ENCODE measurements at regions not wholly inside any gene's neighbourhood (a gene's known extent, or its start where the extent isn't known, plus 50 kb on each side); places are given as distances from the start of the nearest gene placed in this dataset.
"Not testable (repeated sequence)": the region's sequence is repeated elsewhere in the genome, so short reads cannot be mapped to it uniquely, and the experiment has no call there.

DNA sequence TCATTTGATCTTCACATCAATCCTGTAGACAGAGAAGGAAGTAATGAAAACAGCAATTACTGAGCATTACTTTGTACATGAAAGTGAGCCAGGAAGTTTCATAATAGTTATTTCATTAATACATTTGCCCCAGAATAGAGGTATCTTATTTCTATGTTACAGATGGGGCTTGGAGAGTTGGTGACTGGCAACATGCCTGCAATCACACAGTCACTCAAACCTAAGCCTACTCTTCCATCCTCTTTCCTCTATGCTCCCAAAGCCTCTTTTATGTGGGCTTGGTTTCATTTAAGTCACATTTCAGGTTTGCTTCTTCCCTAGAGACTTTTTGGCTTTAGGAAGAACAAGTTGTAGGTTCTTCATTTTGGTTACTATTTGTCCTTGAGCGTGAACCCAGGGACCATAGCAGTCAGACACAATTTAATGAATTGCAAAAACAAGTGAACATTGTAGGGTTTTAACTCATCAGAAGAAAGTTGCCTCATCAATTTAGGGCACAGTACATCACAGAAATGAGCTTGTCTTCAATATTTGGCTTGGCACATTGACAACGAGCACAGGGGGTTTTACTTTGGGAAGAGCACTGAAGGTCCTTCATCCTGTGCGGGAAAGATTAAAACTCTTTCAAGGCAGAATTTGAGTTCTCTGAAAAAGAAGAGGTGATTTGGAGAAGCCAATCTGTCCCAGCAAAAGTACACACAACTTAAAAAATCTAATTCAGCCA is 381.1 kb downstream of the TMEM38B start:
- intact Hi-C loops (cut with DNase I) = no loop called here
- no peak for DNase-seq (ENCODE audit: low spot score)

GRCh38 chr9:106075960-106076327 is 381.6 kb downstream of the TMEM38B start:
- intact Hi-C loops (cut with DNase I) = no loop called here
- no peak for DNase-seq (ENCODE audit: low spot score)

DNA sequence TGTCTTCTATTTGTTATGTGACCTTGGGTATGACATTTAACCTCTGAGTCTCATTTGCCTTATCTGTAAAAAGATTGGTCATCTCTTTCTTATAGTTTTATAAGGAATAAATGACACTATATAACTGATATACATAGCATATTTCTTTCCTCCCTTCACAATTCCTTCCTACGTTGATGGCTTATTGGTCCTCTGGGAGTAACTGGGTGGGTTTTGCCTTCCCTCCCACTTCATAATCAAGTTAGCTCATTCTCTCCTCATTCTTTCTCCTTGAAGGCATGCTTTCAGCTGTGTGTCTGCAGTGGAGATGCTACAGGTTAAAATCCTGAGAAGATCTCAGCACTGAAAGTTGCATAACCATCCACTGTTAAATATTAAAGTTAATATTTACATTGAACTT is 382.4 kb downstream of the TMEM38B start:
- no peak for DNase-seq (ENCODE audit: low spot score)
- intact Hi-C loops (cut with DNase I) = no loop called here

DNA sequence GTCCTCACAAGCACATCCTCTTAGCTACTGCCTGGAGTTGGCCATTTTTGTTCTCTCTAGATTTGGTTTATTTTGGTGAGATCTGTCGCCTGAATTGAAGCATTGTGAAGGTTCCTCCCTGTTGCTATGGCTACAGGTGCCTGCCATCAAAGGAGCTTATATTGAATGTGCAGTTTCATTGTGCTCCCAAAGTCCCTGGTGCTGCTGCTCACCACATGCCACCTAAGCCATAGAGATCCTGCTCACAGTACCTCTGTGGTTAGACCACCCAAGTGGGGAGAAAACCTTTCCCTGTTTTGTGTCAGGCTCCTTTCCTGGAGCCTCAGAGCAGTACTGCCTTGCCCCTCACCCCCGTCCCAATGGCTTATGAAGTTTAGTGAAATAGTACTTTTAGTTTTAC is 383.4 kb downstream of the TMEM38B start:
- no peak for DNase-seq (ENCODE audit: low spot score)
- intact Hi-C loops (cut with DNase I) = no loop called here

- intact Hi-C loops (cut with DNase I) = no loop called here
- DNase-seq (ENCODE audit: low spot score) = no peak
These were observed 388.3 kb downstream of the TMEM38B start for GRCh38 chr9:106082621-106083020.

DNA sequence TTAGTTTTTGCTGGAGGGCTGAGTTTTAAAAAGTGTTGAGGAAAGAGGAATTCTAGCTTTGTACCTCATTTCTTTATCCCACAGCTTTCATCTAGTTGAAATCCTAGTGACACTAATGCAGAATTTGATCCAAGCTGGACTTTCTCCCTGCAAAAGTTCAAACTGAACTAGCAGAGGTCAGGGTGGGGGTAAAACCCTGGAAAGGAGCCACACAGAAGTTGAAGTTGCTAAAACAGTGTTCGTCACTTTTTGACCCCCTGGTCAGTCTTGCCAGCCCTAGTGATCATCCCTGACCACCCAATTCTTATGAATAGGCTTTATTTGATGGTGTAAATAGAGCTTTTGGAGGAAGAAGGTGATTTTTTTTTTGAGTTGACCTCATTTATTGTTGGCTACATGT is 390.4 kb downstream of the TMEM38B start:
- intact Hi-C loops (cut with DNase I) = no loop called here
- DNase-seq (ENCODE audit: low spot score) = no peak

GRCh38 chr9:106085479-106085878 is 391.1 kb downstream of the TMEM38B start:
- intact Hi-C loops (cut with DNase I) = no loop called here
- DNase-seq (ENCODE audit: low spot score) = no peak

- DNase-seq (ENCODE audit: low spot score) = no peak
- intact Hi-C loops (cut with DNase I) = loop anchor here in 1 of 2 donors (5.0 kb wide), 1 partner anchor 820 kb away; no protein-coding TSS in a partner anchor
These were observed 397.7 kb downstream of the TMEM38B start for GRCh38 chr9:106092083-106092482.

DNA sequence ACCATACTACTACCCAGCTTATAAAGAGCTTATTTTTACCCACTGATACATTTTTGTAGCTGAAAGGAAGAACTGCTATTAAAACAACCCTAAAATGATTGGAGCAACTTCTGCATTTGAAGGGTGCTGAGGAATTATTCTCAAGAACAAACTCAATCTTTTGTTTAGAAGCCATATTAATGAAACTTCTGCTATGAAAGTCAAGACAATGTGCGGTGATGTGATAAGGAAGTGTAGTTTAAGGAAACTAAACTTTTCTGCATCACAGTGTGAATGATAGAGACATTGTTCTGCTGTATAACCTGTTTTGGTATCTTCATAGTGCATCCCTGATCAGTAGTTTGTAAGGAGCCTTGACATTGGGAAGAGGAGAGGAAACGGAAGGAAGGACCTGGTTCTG is 408.5 kb downstream of the TMEM38B start:
- no peak for DNase-seq (ENCODE audit: low spot score)
- intact Hi-C loops (cut with DNase I) = no loop called here

DNA sequence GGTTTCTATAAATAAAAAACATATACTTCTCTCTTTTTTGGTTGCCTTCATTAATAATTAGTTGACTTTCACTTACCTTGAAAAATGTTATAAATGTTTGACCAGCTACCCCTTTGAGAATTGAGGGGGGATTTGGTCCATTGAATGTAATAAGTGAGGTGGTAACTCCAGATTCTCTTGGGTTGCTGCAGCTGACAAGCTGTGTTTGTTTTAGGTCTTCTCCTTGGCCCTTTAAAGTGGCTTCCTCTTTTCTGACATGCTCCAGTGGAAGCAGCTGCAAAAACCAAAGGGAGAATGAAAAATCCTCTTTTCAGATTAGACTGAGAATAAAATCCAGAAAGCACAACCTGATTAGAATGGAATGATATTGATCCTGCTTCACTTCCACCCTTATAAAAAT is 410.5 kb downstream of the TMEM38B start:
- no peak for DNase-seq (ENCODE audit: low spot score)
- intact Hi-C loops (cut with DNase I) = no loop called here

DNA sequence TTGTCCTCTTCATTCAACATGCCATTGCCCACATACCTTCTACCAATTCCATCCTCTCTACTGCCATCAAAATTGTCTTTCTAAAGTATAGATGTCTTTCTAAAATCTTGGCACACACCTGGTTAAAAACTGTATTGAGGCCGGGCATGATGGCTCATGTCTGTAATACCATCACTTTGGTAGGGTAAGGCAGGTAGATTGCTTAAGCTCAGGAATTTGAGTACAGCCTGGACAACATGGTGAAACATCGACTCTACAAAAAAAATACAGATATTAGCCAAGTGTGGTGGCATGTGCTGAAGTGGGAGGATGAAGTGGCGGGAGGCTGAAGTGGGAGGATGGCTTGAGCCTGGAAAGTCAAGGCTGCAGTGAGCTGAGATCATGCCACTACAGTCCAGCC is 412.1 kb downstream of the TMEM38B start:
- DNase-seq (ENCODE audit: low spot score) = no peak
- intact Hi-C loops (cut with DNase I) = no loop called here

DNA sequence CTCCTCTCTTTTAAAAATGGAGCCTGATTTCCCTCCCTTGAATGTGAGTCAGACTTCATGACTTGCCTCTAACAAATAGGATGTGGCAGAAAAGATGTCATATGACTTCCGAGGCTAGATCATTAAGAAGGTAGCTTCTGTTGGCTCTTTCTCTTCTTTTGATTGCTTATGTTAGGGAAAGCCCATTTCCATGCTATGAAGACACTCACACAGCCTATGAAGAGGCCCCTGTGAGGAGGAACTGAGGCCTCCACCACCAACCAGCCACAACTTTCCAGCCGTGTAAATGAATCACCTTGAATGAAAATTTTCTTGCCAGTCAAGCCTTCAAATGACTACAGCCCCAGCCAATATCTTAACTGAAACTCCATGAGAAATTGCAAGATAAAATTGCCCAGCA is 413.4 kb downstream of the TMEM38B start:
- no peak for DNase-seq (ENCODE audit: low spot score)
- intact Hi-C loops (cut with DNase I) = no loop called here

DNA sequence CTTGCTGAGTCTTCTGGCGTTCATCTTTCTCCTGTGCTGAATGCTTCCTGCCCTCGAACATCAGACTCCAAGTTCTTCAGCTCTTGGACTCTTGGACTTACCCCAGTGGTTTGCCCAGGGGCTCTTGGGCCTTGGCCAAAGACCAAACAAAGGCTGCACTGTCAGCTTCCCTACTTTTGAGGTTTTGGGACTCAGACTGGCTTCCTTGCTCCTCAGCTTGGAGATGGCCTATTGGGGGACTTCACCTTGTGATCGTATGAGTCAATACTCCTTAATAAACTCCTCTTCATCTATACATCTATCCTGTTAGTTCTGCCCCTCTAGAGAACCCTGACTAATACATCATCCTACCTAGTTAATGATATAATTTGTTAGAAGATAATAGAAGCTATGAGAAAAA is 415.4 kb downstream of the TMEM38B start:
- intact Hi-C loops (cut with DNase I); DNase-seq (ENCODE audit: low spot score): not testable (repeated sequence)

- no peak for DNase-seq (ENCODE audit: low spot score)
- intact Hi-C loops (cut with DNase I) = no loop called here
These were observed 416.1 kb downstream of the TMEM38B start for GRCh38 chr9:106110483-106110882.

DNA sequence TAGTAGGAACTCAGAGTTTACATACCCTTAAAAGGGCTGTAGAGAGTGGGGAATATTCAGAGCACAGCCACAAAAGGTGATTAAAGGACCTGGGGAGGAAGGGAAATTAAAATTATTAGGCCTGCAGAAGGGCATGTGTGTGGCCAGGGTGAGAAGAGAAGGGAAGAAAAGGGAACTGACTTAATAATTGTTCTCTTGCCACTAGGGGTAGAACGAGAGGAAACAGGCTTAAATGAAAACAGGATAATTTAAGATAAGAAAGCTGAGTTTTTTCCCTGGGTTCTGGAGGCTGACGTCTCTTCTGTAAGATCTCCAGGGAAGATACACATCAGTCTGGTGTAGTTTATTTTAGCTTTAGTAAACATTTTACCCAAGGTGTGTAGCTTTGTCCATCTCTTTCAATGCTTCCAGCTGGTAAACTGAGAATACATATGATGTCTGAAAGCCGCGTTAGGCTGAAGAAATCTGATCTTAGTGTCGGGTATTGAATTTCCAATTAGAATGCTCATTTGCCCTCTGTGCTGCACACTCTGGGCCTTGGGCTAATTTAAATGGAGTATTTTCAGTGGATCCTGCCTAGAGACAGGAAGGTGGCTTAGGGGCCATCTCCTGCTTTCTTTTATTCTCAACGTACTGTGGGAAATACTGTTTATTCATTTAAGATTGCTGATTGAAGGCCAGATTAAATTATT is 416.8 kb downstream of the TMEM38B start:
- DNase-seq (ENCODE audit: low spot score) = no peak
- intact Hi-C loops (cut with DNase I) = no loop called here

DNA sequence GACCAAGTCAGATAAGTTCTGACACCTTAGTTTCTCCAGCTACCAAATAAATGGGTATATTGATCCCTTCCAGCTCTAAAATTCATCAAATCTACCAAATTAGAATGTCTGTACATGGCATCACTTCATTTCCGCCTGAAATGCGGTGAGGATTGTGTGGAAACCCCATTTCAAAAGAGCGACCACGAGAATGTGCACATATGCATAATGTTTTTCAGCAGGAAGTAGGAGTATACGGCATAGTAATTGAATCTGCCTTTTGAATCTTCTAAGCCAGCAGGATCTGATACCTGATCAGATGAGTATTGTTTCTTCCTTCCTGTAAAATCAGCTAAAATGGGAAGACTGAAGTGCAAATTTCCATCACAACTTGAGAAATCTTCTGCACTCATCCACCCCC is 418.6 kb downstream of the TMEM38B start:
- DNase-seq (ENCODE audit: low spot score) = no peak
- intact Hi-C loops (cut with DNase I) = no loop called here

DNA sequence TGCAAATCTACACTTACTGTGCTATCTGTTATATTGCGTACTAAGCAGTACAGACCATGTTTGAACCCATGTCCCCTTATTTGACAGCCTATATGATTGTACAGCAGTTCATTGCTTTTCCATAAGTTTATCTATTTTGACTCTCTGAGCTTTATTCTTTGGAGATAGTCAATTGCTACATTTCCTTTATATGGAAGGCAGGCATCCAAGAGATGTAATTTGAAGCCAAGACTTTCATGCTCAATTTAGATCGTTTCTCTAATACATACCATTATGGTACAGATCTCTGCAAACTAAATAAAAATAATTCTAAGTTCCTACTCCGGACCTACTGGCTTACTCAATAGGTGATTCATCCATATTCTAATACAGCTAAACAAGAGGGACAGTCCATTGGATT is 424.8 kb downstream of the TMEM38B start:
- intact Hi-C loops (cut with DNase I) = no loop called here
- DNase-seq (ENCODE audit: low spot score) = no peak

- intact Hi-C loops (cut with DNase I) = no loop called here
These were observed 425.7 kb downstream of the TMEM38B start for GRCh38 chr9:106120071-106120470.

GRCh38 chr9:106127776-106128175 is 433.4 kb downstream of the TMEM38B start:
- intact Hi-C loops (cut with DNase I) = no loop called here
- no peak for DNase-seq (ENCODE audit: low spot score)

More at GRCh38 chr9:106120071-106120470, 425.7 kb downstream of the TMEM38B start:
- DNase-seq (ENCODE audit: low spot score) = no peak

GRCh38 chr9:106130374-106130773 is 436.0 kb downstream of the TMEM38B start:
- intact Hi-C loops (cut with DNase I) = no loop called here
- no peak for DNase-seq (ENCODE audit: low spot score)

DNA sequence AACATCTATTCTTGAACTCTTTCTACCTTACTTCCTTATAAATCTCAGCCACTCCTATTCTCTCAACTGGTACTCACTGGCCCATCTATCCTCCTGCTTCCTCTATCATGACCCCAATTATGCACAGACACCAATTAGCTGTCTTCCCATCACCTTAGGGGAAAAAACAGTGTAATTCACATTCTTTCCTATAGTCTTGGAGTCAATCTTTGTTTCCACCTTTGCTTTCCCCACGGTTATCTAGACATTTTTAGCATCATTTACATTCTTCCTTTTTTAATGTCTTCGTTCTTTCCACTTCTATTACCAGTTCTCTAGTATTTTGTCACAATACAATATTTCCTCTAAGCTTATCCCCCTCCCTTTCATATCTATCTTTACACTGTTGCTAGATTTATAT is 449.4 kb downstream of the TMEM38B start:
- DNase-seq (ENCODE audit: low spot score) = no peak
- intact Hi-C loops (cut with DNase I) = no loop called here
